ENCODE measurements at regions not wholly inside any gene's neighbourhood (a gene's known extent, or its start where the extent isn't known, plus 50 kb on each side); places are given as distances from the start of the nearest gene placed in this dataset.

DNA sequence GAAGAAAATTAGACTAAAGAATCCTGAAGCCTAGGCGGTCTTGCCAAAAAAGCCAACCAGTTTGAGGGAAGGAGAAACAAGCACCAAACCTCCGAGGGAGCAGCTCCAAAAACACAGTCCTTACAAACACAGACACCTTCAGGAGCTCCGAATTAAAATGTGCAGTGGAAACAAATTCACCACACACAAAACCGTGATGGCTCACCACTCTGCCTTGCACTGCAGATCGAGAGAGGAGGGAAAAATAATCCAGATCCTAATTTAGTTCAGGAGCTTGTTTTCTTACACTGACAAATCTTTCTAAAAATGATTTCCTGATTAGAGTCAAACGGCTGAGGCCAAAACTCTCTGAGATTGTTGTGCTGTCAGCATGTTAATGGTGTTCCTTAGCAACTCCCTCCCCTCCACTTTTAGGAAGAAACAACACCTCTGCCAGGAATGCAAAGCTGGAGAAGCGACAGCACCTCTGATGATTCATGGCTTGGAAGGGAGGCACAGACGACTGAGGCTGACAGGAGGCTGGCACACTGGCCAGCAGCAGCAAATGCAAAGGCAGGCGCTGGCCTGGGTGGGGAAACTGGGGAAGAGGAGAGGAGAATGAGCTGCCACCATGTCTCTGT is 249.4 kb upstream of the KLHL29 start:
- in situ Hi-C loops (cut with HindIII; ENCODE audit: low pct_ligation_motif_present, low pct_unique_long_range_greater_than_20kb, low sequenced_read_pairs) = no loop called here
- no peak for DNase-seq

DNA sequence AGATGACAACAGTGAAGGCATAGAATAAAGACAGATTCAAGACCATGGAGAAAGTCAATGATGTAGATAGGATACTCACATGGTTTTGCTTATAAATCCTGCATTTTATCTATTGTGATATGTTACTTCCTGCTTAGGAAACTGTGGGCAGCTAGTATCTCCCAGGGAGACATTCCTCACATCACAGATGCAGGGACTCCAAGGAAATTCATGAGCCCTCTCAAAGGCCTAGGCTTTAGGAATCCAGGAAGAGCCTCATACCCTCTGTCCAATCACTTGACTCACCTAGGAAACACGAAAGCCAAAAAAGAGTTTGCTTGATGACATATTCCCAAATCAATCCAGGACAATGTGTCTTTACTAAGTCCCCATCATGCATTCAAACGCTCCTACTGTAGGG is 247.8 kb upstream of the KLHL29 start:
- in situ Hi-C loops (cut with HindIII; ENCODE audit: low pct_ligation_motif_present, low pct_unique_long_range_greater_than_20kb, low sequenced_read_pairs) = no loop called here
- no peak for DNase-seq

DNA sequence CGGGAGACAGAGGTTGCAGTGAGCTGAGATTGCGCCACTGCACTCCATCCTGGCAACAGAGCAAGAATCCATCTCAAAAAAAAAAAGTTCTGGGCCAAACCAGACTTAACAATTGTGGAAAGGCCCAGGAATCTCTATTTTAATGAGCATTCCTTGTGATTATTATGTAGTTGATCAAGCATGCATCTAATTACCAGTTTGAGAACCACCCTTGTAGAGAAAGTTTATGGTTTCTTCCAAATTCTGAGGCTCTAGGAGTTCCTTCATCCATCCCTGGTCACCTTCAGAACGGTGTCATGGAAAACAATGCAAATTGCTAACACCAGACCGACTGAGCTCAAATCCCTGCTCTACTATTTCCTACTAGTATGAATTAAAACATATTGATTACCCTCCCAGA is 246.3 kb upstream of the KLHL29 start:
- no peak for DNase-seq
- in situ Hi-C loops (cut with HindIII; ENCODE audit: low pct_ligation_motif_present, low pct_unique_long_range_greater_than_20kb, low sequenced_read_pairs) = no loop called here

DNA sequence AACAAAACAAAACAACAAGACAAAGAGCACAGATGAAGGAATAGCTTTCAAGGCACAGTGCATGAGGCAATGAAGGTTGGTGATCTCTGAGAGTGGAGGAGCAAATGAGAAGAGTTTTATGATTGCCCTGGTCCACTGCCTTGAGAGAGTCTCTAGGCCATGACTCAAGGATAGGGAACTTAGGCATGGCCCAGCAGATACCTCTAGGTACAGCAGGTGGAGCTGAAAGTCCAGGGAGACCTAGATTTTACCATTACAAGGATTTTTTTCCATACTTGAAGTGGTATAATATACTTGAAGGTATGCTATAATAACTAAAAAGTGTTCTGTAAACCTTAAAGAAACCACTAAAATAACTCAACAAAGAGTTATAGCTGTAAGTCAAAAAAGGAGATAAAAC is 239.5 kb upstream of the KLHL29 start:
- in situ Hi-C loops (cut with HindIII; ENCODE audit: low pct_ligation_motif_present, low pct_unique_long_range_greater_than_20kb, low sequenced_read_pairs) = no loop called here
- DNase-seq = no peak

DNA sequence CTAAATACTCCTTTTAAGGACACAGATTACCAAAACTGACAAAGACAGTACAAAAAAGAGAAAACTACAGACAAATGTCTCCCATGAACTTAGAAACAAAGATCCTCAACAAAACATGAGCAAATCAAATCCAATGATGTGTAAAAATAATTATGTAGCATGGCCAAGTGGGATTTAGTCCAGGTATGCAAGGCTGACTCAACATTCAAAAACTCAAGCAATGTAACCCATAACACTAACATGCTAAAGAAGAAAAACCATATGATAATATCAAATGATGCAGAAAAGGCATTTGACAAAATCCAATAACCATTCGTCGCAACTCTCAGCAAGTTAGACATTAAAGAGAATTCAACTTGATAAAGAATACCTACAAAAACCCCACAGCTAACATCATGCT is 239.0 kb upstream of the KLHL29 start:
- DNase-seq = no peak
- in situ Hi-C loops (cut with HindIII; ENCODE audit: low pct_ligation_motif_present, low pct_unique_long_range_greater_than_20kb, low sequenced_read_pairs) = no loop called here

DNA sequence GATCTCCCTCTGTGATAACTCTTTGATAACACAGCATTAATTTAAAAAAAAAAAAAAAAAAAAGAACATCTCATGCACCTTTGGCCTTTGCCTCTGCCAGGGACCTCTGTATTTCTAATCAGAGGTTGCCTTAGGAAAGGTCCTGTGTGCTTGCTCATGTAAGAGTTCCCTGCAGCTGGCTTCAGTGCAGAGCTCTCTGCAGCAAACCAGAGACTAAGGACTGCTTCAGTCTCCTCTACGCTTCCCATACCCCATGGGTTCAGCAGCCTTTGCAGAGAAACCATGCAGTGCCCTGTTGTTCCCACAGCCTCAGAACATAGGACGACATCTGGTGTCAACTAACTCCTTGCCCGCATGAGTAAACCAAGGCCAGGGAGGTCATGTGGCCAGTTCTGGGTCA is 236.6 kb upstream of the KLHL29 start:
- no peak for DNase-seq
- in situ Hi-C loops (cut with HindIII; ENCODE audit: low pct_ligation_motif_present, low pct_unique_long_range_greater_than_20kb, low sequenced_read_pairs) = no loop called here

DNA sequence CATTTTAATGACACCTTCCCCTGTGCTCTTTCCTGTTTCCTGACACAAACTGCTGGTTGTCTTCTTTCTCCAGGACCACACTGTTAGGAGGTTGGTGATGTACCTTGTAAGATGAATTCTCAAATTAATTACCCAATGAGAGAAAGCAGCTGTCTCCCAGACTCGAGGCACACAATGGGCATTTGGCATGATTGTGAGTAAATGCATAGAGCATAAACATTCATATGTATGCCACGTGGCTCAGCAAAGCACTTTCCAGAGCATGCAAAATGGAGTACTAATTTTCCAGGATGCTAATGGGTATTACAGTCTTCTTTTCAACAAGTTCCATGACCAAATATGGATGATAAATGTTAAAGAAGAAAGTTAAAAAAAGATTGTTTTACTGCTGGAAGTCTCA is 235.2 kb upstream of the KLHL29 start:
- in situ Hi-C loops (cut with HindIII; ENCODE audit: low pct_ligation_motif_present, low pct_unique_long_range_greater_than_20kb, low sequenced_read_pairs) = no loop called here
- no peak for DNase-seq

DNA sequence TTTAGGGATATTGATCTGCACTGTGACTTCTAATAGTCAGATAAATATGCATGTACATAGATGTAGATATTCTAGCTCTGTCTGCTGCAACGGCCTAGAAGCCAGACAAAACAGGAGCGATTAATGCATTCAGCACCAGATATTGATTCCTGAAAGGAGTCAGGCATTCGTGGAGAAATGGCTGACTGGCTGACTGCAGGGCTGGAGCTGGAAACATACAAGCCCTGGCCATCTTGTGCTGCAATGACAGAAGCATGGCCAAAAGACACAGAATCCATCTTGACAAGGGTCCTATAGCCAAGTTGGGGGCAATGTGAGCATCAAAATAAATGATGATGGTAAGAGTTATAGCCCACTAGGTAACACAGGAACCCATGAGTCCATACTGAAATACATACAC is 231.5 kb upstream of the KLHL29 start:
- in situ Hi-C loops (cut with HindIII; ENCODE audit: low pct_ligation_motif_present, low pct_unique_long_range_greater_than_20kb, low sequenced_read_pairs) = no loop called here

DNA sequence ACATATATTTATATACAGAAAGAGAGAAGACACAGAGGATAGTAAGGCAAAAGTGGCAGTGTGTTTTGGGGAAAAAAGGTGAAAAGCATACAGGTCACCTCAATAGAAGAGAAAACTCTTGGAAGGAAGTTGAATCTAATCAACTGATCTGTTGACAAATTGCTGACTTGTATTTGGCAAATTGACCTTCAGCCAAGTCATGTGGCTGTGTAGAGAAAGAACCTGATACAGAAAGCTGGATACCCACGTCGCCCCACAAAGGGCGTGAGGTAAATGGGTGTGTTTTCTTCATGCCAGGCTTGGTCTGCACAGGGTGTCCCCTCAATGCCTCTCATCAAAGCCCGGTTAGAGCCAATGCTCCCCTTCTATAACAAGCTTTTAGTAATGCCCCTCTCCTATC is 230.0 kb upstream of the KLHL29 start:
- in situ Hi-C loops (cut with HindIII; ENCODE audit: low pct_ligation_motif_present, low pct_unique_long_range_greater_than_20kb, low sequenced_read_pairs) = no loop called here

More for the DNA sequence above, 231.5 kb upstream of the KLHL29 start:
- DNase-seq = no peak

DNA sequence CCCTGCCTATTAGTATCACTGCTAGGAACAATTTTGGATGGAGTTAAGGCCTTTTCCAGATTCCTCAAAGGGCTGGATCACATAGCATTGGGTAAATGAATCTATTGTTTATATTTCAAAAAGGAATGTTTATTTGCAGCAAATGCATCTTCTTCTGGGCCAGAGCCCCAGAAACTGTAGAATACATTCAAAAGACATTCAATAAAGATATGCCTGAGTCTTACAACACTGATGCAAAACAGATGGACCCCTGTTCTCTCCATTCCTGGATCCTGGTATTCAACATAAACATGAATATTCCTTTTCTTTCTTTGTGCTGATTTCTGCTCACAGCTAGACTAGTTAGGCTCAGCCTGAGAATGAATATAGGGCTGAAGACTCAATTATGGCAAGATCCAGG is 227.2 kb upstream of the KLHL29 start:
- no peak for DNase-seq
- in situ Hi-C loops (cut with HindIII; ENCODE audit: low pct_ligation_motif_present, low pct_unique_long_range_greater_than_20kb, low sequenced_read_pairs) = no loop called here

More for the DNA sequence above, 230.0 kb upstream of the KLHL29 start:
- DNase-seq = no peak

DNA sequence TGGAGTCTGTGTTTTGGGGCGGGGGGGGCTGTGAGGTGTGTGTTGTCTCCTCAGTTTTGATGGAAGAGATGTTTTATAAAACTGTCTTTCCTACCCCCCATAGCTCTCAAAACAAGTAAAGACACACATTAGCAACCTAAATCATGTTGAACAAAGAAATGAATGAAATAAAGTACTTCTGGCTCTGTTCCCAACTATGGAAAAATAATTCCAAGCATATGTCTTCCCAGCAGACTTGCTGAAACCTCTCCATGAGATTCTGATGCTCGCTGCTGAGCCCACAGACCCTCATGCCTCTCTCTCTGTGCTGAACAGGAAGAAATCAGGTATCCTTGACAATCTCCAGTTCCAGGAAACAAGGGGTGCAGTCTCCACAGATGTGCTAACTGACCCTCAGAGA is 226.7 kb upstream of the KLHL29 start:
- in situ Hi-C loops (cut with HindIII; ENCODE audit: low pct_ligation_motif_present, low pct_unique_long_range_greater_than_20kb, low sequenced_read_pairs) = no loop called here
- no peak for DNase-seq

DNA sequence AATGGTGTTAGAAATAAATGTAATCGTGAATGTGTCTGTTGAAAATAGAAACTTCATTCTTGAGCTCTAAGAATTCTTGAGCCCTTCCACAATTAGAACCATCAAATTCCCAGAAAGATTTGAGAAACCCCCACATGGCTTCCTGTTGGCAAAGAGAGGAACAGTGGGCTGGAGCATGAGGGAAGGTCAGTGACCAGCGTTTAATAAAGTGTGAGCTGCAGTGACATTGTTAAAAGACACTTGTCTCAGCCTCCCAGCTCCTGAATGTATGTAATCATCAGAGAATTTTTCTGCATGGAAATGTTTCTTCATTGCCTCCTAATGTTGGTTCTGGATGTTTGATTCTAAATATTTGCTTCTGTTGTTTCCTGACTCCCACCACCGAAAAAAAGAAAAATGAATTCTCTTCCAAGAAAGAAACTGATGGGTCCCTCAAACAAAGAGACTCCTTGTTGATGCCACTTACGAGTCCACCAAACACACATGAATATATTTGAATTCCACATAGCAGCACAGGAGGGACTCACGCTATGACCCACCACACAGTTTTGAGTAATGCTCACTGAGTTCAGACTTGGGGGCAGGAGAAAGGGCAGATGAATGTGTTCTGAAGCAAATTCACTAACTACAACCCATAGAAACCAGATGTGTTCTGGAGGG is 225.1 kb upstream of the KLHL29 start:
- in situ Hi-C loops (cut with HindIII; ENCODE audit: low pct_ligation_motif_present, low pct_unique_long_range_greater_than_20kb, low sequenced_read_pairs) = no loop called here
- DNase-seq = no peak

DNA sequence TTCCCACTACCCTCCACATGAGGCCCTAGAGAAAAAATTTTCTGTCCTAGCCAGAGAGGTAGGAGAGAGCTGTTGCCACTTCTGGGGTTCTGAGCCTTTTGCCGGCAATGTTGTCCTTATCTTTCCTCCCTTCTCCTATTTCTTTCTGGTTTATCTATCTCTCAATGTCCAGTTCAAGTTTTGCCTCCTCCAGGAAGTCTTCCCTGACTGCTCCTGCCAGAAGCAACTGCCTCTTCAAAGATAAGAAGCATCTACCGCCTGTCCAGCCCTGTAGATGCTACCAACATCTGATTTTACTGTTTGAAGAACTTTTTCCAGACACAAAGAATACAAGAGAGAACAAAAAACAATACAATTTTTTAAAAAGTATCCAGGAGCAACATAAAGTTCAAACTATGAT is 220.8 kb upstream of the KLHL29 start:
- no peak for DNase-seq
- in situ Hi-C loops (cut with HindIII; ENCODE audit: low pct_ligation_motif_present, low pct_unique_long_range_greater_than_20kb, low sequenced_read_pairs) = no loop called here

DNA sequence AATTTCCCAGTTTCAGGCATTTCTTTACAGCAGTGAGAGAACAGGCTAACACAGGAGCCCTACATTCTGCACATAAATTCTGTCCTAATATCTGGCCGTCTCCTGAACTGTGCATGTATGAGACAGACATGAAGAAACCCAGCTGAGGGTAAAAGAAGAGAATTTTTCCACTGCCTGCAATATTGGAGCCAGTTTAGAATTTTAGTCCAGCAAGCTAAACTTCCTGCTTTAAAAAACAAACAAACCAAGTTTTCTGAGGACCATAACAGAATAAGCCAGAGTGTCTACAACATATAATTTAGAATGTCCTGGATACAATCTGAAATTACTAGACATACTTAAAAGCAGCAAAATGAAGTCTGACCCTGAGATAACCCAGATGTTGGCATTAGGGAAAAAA is 215.1 kb upstream of the KLHL29 start:
- in situ Hi-C loops (cut with HindIII; ENCODE audit: low pct_ligation_motif_present, low pct_unique_long_range_greater_than_20kb, low sequenced_read_pairs) = no loop called here
- no peak for DNase-seq

DNA sequence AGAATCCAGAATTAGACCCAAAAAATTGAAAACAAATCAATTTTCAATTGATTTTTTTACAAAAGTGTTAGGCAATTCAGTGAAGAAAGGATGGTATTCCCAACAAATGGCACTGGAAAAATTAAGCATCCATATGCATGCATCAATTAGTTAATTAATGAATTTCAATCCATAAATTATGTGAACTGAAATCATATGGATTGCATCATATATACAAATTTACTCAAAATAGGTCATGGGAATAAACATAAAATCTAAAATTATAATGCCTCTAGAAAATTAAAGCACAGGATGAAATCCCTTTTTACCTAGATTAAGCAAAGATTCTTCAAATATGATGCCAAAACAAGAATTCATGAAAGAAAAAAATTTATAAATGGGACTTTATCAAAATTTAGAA is 213.9 kb upstream of the KLHL29 start:
- DNase-seq = no peak
- in situ Hi-C loops (cut with HindIII; ENCODE audit: low pct_ligation_motif_present, low pct_unique_long_range_greater_than_20kb, low sequenced_read_pairs) = no loop called here

DNA sequence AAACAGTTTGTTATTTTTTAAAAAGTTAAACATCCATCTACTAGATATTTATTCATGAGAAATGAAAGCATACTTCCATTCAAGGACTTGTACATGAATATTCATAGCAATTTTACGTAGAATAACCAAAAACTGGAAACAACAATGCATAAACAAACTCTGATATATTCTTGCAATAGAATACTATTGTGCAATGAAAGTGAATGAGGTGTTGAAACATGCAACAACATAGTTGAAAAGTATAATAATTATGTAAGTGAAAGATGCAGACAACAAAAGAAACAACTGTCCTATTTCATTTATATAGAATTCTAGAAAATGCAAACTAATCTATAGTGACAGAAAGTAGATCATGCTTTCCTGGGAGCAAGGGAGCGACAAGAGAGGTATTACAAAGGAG is 206.6 kb upstream of the KLHL29 start:
- in situ Hi-C loops (cut with HindIII; ENCODE audit: low pct_ligation_motif_present, low pct_unique_long_range_greater_than_20kb, low sequenced_read_pairs) = no loop called here
- DNase-seq = no peak

DNA sequence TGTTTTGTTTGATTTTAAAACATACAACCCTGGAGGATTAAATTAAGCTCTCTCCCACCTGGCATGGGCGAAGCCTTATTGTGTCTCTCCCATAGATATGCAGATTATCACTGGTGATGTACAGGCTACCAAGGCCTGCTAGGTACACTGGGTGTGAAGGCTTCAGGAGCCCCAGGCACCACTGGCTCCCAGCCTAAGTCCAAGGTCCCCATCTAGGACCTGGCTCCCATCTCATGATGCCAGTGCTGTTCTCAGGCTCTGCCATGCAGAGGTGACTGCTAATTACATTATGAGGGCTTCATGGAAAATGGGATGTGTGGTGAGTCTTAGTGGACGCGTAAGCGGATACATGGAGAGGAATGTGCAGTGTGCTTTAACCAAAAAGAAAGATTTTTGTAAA is 201.2 kb upstream of the KLHL29 start:
- DNase-seq = no peak
- in situ Hi-C loops (cut with HindIII; ENCODE audit: low pct_ligation_motif_present, low pct_unique_long_range_greater_than_20kb, low sequenced_read_pairs) = no loop called here

DNA sequence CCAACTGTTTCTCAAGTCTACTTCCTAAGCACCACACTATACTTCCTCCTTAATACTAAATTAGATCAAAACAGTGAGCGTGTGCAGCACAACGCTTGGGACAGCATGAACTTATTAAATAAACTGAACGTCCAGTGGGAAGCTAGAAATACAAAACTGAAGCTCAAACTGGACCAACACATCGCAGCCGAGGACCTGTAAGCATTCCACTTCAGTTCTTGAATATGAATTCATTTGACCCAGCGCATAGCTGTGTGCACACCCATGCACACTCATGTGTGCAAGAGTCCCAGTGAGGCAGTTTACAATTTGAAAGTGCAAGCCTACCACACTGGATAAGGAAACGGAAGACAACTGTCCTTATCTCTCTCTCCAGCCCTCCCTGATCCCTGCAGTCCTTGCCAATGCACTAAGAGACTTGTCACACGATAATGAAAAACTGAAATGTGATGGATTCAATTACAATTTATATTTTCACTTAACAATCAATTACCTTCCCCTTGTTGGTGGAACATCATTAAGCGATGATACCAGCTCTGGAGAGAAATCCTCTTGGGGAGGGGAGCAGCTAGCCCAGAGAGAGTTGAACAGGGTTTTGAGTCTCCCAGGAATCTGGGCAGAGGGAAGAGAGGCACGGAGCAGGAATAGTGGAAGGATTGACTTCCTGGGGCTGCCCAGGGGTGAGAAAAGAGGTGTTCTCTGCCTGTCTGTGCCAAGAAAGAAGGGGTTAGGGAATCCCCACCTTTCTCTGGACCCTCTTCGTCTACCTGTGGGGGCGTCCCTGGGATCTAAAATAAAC is 186.5 kb upstream of the KLHL29 start:
- in situ Hi-C loops (cut with HindIII; ENCODE audit: low pct_ligation_motif_present, low pct_unique_long_range_greater_than_20kb, low sequenced_read_pairs) = no loop called here
- no peak for DNase-seq

DNA sequence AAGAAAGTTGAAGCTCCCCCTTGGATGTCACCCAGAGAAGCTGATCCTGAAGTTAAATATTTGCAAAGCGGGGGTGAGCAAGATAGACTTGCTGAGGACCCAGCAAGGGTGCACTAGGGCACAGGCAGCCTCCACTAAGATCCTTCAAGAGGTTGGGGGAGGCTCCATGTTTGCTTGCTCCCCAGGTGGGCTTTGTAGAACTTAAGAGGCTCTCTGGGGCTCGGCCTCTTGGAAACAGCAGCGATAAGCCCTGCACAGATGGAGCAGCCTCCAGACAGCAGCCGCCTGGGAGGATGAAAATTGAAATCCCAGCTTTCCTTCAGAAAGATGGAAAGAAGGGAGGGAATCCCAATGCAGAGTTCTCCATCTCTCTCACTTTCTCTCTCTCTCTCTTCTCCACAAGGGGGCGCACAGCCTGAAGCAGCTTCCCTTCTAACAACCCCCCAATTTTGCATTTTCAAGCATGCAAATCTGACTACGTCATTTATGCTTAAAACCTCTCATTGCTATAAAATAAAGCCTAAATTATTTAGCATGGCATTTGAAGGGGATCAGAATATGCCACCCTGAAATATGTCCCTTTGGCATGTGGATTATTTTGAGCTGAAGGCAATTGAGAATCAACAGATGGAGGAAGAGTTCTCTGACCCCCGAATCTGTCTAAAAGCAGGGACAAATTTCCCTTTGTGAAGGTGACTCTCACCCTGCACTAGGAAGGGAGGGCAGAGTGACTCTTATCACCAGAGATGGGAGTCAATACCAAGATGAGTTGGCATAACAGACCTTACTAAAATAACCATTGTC is 185.7 kb upstream of the KLHL29 start:
- in situ Hi-C loops (cut with HindIII; ENCODE audit: low pct_ligation_motif_present, low pct_unique_long_range_greater_than_20kb, low sequenced_read_pairs) = no loop called here
- peak; percentile 48 for DNase-seq

Measured in ACHN (cell line).